ENCODE measurements at regions not wholly inside any gene's neighbourhood (a gene's known extent, or its start where the extent isn't known, plus 50 kb on each side); places are given as distances from the start of the nearest gene placed in this dataset.

DNA sequence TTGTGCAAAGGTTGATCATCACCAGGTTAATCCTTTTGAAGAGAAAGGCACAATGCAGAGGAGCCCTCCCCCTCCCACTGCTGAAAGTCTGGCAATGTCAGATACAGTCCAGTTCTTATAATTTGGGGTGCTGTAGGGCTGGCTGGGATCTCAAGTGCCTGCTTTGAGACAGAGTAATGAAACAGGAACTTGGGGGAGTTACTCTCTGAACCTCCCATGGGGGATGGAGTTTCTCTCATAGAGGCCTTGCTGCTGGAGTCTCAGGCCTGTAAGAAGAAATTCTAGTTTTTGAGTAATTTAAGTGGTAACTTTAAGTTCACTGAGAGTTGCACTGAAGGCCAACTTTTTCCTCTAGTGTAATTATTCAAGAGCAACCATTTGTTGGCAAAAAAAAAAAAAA lies 410.5 kb downstream of the KCNRG start:
- TF ChIP-seq EP300 (IDR thresholded peaks at IDR 0.05) (no peak), POLR2AphosphoS5 (IDR thresholded peaks at IDR 0.05) (no peak)
- TF ChIP-seq, protein P1, sequence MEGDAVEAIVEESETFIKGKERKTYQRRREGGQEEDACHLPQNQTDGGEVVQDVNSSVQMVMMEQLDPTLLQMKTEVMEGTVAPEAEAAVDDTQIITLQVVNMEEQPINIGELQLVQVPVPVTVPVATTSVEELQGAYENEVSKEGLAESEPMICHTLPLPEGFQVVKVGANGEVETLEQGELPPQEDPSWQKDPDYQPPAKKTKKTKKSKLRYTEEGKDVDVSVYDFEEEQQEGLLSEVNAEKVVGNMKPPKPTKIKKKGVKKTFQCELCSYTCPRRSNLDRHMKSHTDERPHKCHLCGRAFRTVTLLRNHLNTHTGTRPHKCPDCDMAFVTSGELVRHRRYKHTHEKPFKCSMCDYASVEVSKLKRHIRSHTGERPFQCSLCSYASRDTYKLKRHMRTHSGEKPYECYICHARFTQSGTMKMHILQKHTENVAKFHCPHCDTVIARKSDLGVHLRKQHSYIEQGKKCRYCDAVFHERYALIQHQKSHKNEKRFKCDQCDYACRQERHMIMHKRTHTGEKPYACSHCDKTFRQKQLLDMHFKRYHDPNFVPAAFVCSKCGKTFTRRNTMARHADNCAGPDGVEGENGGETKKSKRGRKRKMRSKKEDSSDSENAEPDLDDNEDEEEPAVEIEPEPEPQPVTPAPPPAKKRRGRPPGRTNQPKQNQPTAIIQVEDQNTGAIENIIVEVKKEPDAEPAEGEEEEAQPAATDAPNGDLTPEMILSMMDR (IDR thresholded peaks at IDR 0.05), result no peak
